Panc1 (cell line): ENCODE measurements at regions not wholly inside any gene's neighbourhood (a gene's known extent, or its start where the extent isn't known, plus 50 kb on each side); places are given as distances from the start of the nearest gene placed in this dataset.

Experiments
- CTCF ChIP-seq: fragments of 450-650 bp; IDR thresholded peaks from 2 replicates; pipeline ENCODE4 v1.5.1; 2017; ENCODE audit warnings: mild to moderate bottlenecking
- POLR2AphosphoS5 ChIP-seq: IDR thresholded peaks from 2 replicates; pipeline ENCODE4 v1.6.1; 2012; ENCODE audit warnings: mild to moderate bottlenecking, low read depth, low read length, moderate library complexity
- TCF7L2 ChIP-seq: IDR thresholded peaks from 2 replicates; pipeline ENCODE4 v1.6.1; 2011; ENCODE audit warnings: mild to moderate bottlenecking, low read depth, low read length, inconsistent platforms

- TF ChIP-seq POLR2AphosphoS5, result no peak
- no peak for TF ChIP-seq TCF7L2
- TF ChIP-seq CTCF, result no peak
Observed at GRCh38 chr20:22826306-22827230, 208.5 kb upstream of the SSTR4 start.
